DND-41 (cell line): ENCODE measurements at regions not wholly inside any gene's neighbourhood (a gene's known extent, or its start where the extent isn't known, plus 50 kb on each side); places are given as distances from the start of the nearest gene placed in this dataset.
A peak's percentile ranks its signal among the peaks of the same experiment; 100 is the strongest.

Source experiments
- ATAC-seq: fragments of 200-7000 bp; cut with Tn5 transposase; 3 replicates; pipeline ENCODE4 v1.9.1; 2021; ENCODE audit warnings: low read depth; ENCODE audit not compliant: insufficient read depth
- DNase-seq: peaks from one replicate; pipeline ENCODE4 v3.0.0-alpha.2; 2020
- H2AFZ ChIP-seq: 2 replicates; pipeline ENCODE4 v1.6.0; 2012; ENCODE audit warnings: low read depth, low read length
- H3K27ac ChIP-seq: 2 replicates; pipeline ENCODE4 v1.5.1; 2012; ENCODE audit warnings: low read length, inconsistent platforms
- H3K27me3 ChIP-seq: fragments of 200-600 bp; sonication (generic); 2 replicates; pipeline ENCODE4 v1.6.0; 2012; ENCODE audit warnings: low read length, mild to moderate bottlenecking, inconsistent platforms; ENCODE audit not compliant: insufficient read depth, poor library complexity
- H3K36me3 ChIP-seq: 2 replicates; pipeline ENCODE4 v1.5.1; 2012; ENCODE audit warnings: low read length, inconsistent platforms; ENCODE audit not compliant: insufficient read depth
- H3K4me1 ChIP-seq: 2 replicates; pipeline ENCODE4 v1.5.1; 2012; ENCODE audit warnings: mild to moderate bottlenecking, low read length; ENCODE audit not compliant: insufficient read depth
- H3K4me2 ChIP-seq: 2 replicates; pipeline ENCODE4 v1.6.0; 2012; ENCODE audit warnings: mild to moderate bottlenecking, moderate library complexity, low read length, inconsistent platforms; ENCODE audit not compliant: insufficient read depth
- H3K4me3 ChIP-seq, 2 experiments: fragments of 200-600 bp in 1 of 2; shearing (Covaris generic) in 1 of 2; 2 replicates each; pipeline ENCODE4 v1.5.1; 2012 to 2016; ENCODE audit warnings: inconsistent platforms in 2 of 2, low read length in 2 of 2, mild to moderate bottlenecking in 2 of 2, low read depth in 1 of 2, moderate library complexity in 1 of 2
- H3K79me2 ChIP-seq: 2 replicates; pipeline ENCODE4 v1.6.0; 2012; ENCODE audit warnings: low read length, inconsistent platforms; ENCODE audit not compliant: insufficient read depth
- H3K9ac ChIP-seq: 2 replicates; pipeline ENCODE4 v1.6.0; 2012; ENCODE audit warnings: low read depth, mild to moderate bottlenecking, inconsistent platforms, low read length, moderate library complexity
- H3K9me3 ChIP-seq: 2 replicates; pipeline ENCODE4 v1.5.1; 2012; ENCODE audit warnings: low read length, moderate library complexity, mild to moderate bottlenecking, inconsistent platforms; ENCODE audit not compliant: insufficient read depth, severe bottlenecking
- H4K20me1 ChIP-seq: 2 replicates; pipeline ENCODE4 v1.6.0; 2012; ENCODE audit warnings: low read length; ENCODE audit not compliant: insufficient read depth
- EZH2 ChIP-seq: IDR thresholded peaks from 3 replicates; pipeline ENCODE4 v1.6.1; 2012; ENCODE audit warnings: borderline replicate concordance, low read depth, mild to moderate bottlenecking, moderate library complexity, low read length, inconsistent platforms; ENCODE audit not compliant: severe bottlenecking
- TF ChIP-seq, protein P1 (sequence below): IDR thresholded peaks from 2 replicates; pipeline ENCODE4 v1.5.1; 2012; ENCODE audit warnings: borderline replicate concordance, low read length, moderate library complexity, mild to moderate bottlenecking; ENCODE audit not compliant: poor library complexity, severe bottlenecking; ENCODE audit errors: extremely low read depth

DNA sequence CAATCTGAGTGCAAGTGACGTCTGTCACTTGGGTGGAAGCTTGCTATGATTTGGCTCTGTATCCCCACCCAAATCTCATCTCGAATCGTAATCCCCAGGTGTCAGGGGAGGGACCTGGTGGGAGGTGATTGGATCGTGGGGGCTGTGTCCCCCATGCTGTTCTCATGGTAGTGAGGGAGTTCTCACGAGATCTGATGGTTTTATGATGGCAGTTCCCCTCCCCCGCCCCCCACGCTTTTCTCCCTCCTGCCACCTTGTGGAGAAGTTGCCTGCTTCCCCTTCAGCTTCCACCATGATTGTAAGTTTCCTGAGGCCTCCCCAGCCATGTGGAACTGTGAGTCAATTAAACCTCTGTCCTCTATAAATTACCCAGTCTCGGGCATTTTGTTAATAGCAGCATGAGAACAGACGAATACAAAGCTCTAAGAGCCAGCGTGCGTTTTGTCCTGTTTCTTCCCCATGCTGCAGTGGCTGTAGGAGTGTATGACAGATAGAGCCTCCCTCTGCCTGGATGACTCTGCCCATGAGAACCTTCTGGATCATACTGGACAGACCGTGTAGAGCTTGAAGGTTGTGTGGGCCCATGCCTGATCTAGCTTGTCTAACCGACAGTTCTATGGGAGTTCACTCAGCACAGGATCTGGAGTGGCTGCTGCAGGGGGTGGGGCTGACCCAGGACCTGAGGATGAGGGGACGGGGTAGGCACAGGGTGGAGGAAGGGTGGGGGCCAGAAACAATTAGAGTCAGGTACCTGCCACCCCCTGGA is 139.7 kb upstream of the ERRFI1 start:
- H3K36me3 ChIP-seq = no peaks in the 10 kb centered on the region
- H3K4me1 ChIP-seq = peaks cover 12% of the 10 kb centered on the region
- TF ChIP-seq, protein P1, sequence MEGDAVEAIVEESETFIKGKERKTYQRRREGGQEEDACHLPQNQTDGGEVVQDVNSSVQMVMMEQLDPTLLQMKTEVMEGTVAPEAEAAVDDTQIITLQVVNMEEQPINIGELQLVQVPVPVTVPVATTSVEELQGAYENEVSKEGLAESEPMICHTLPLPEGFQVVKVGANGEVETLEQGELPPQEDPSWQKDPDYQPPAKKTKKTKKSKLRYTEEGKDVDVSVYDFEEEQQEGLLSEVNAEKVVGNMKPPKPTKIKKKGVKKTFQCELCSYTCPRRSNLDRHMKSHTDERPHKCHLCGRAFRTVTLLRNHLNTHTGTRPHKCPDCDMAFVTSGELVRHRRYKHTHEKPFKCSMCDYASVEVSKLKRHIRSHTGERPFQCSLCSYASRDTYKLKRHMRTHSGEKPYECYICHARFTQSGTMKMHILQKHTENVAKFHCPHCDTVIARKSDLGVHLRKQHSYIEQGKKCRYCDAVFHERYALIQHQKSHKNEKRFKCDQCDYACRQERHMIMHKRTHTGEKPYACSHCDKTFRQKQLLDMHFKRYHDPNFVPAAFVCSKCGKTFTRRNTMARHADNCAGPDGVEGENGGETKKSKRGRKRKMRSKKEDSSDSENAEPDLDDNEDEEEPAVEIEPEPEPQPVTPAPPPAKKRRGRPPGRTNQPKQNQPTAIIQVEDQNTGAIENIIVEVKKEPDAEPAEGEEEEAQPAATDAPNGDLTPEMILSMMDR = peak; percentile 44
- TF ChIP-seq EZH2 = no peak
- H3K4me2 ChIP-seq = no peak overlapping the region
- H3K27ac ChIP-seq = no peak overlapping the region
- H3K27me3 ChIP-seq = no peaks in the 10 kb centered on the region
- no peak overlapping the region for H2AFZ ChIP-seq
- DNase-seq (no peak), ATAC-seq (no peak)
- no peak overlapping the region for H3K9ac ChIP-seq
- H3K9me3 ChIP-seq = no peaks in the 10 kb centered on the region
- no peaks in the 10 kb centered on the region for H3K79me2 ChIP-seq
- H3K4me3 ChIP-seq = no peak overlapping the region
- H4K20me1 ChIP-seq = no peaks in the 10 kb centered on the region

DNA sequence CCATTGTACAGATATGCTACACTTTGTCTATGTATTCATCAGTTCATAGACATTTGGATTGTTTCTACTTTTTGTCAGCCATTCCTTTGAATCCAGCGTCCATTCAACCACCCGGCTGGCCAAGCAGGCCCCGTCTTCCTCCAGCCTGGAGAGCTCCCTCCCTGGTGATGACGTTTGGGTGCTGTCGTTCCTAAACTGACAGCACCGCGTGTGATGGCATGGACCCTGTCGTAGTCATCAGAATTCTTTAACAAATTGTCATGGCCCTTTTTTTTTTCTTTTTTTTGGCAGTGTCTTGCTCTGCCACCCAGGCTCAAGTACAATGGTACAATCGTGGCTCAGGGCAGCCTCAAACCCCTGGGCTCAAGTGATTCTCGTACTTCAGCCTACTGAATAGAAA is 138.6 kb upstream of the ERRFI1 start:
- TF ChIP-seq EZH2 = no peak
- TF ChIP-seq, protein P1 = no peak
- ATAC-seq (no peak), DNase-seq (no peak)
- H3K4me3 ChIP-seq = no peak overlapping the region
- H3K27ac ChIP-seq = no peak overlapping the region
- no peaks in the 10 kb centered on the region for H3K9me3 ChIP-seq
- no peaks in the 10 kb centered on the region for H4K20me1 ChIP-seq
- H3K79me2 ChIP-seq = no peaks in the 10 kb centered on the region
- no peak overlapping the region for H3K4me2 ChIP-seq
- no peaks in the 10 kb centered on the region for H3K27me3 ChIP-seq
- no peak overlapping the region for H2AFZ ChIP-seq
- H3K9ac ChIP-seq = no peak overlapping the region
- no peaks in the 10 kb centered on the region for H3K36me3 ChIP-seq
- peaks cover 5% of the 10 kb centered on the region for H3K4me1 ChIP-seq

DNA sequence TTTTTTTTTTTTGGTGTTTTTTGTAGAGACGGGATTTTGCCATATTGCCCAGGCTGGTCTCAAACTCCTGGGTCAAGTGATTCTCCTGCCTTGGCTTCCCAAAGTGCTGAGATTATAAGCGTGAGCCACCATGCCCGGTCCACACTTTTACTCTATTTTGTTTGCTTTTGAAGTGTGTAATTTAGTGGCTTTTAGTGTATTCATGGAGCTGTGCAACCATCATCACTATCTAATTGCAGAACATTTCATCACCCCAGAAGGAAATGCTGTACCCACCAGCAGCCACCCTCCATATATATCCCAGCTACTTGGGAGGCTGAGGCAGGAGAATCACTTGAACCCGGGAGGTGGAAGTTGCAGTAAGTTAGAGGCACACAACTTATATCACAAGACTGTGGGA is 136.9 kb upstream of the ERRFI1 start:
- TF ChIP-seq, protein P1 = no peak
- no peak for TF ChIP-seq EZH2
- Histone ChIP-seq H2AFZ (no peak overlapping the region), H3K4me1 (no peaks in the 10 kb centered on the region), H3K79me2 (no peaks in the 10 kb centered on the region), H3K9ac (no peak overlapping the region), H3K36me3 (no peaks in the 10 kb centered on the region), H3K4me2 (no peak overlapping the region), H3K9me3 (no peaks in the 10 kb centered on the region), H3K27me3 (no peaks in the 10 kb centered on the region), H4K20me1 (no peaks in the 10 kb centered on the region), H3K27ac (no peak overlapping the region), H3K4me3 (no peak overlapping the region)
- no peak for ATAC-seq
- no peak for DNase-seq
